ENCODE measurements at regions not wholly inside any gene's neighbourhood (a gene's known extent, or its start where the extent isn't known, plus 50 kb on each side); places are given as distances from the start of the nearest gene placed in this dataset.

GRCh38 chr15:92304223-92304975, 89.3 kb upstream of the ST8SIA2 start:
- TF ChIP-seq CTCF (IDR thresholded peaks at IDR 0.05; ENCODE audit: control extremely low read depth, extremely low read depth): no peak
- Histone ChIP-seq H3K4me1 (ENCODE audit: control insufficient read depth in 5 of 5, insufficient read depth in 5 of 5, low read length in 5 of 5) (peaks cover 0 to 3% (median 0%) of the 10 kb centered on the region in 5 donors), H3K36me3 (ENCODE audit: control insufficient read depth in 4 of 4, insufficient read depth in 4 of 4, low read length in 4 of 4) (no peaks in the 10 kb centered on the region), H3K4me3 (no peak overlapping the region), H3K27me3 (ENCODE audit: control insufficient read depth in 3 of 3, insufficient read depth in 3 of 3, low read length in 2 of 3) (peaks cover 0 to 8% (median 6%) of the 10 kb centered on the region in 3 donors), H3K9ac (ENCODE audit: insufficient read depth in 1 of 2, low read length in 2 of 2) (no peak overlapping the region), H3K9me3 (ENCODE audit: control insufficient read depth in 4 of 4, insufficient read depth in 3 of 4, low read length in 3 of 4) (peaks cover 0 to 5% (median 0%) of the 10 kb centered on the region in 4 donors), H3K27ac (ENCODE audit: low read depth in 1 of 2, low read length in 1 of 2) (no peak overlapping the region)
- ATAC-seq (ENCODE audit: insufficient read depth, low FRiP score) (no peak), DNase-seq (no peak)
- 30 to 31% methylated on average over 12 of the region's 12 CpGs for WGBS, 2 donors

GRCh38 chr15:92305343-92305742, 88.3 kb upstream of the ST8SIA2 start:
- Histone ChIP-seq H3K9ac (ENCODE audit: insufficient read depth in 1 of 2, low read length in 2 of 2) (no peak overlapping the region), H3K9me3 (ENCODE audit: control insufficient read depth in 4 of 4, insufficient read depth in 3 of 4, low read length in 3 of 4) (peaks cover 0 to 5% (median 0%) of the 10 kb centered on the region in 4 donors), H3K4me1 (ENCODE audit: control insufficient read depth in 5 of 5, insufficient read depth in 5 of 5, low read length in 5 of 5) (peaks cover 0 to 3% (median 0%) of the 10 kb centered on the region in 5 donors), H3K4me3 (no peak overlapping the region), H3K27ac (ENCODE audit: low read depth in 1 of 2, low read length in 1 of 2) (no peak overlapping the region), H3K27me3 (ENCODE audit: control insufficient read depth in 3 of 3, insufficient read depth in 3 of 3, low read length in 2 of 3) (peaks cover 0 to 8% (median 6%) of the 10 kb centered on the region in 3 donors), H3K36me3 (ENCODE audit: control insufficient read depth in 4 of 4, insufficient read depth in 4 of 4, low read length in 4 of 4) (no peaks in the 10 kb centered on the region)
- TF ChIP-seq CTCF (IDR thresholded peaks at IDR 0.05; ENCODE audit: control extremely low read depth, extremely low read depth): no peak
- 63 to 83% methylated on average over 2 of the region's 2 CpGs for WGBS, 2 donors
- ATAC-seq (ENCODE audit: insufficient read depth, low FRiP score): no peak
- no peak for DNase-seq

GRCh38 chr15:92306663-92307062, 87.0 kb upstream of the ST8SIA2 start:
- ATAC-seq (ENCODE audit: insufficient read depth, low FRiP score) (no peak), DNase-seq (peak; percentile 46 to 70 (median 61))
- Histone ChIP-seq H3K4me3 (no peak overlapping the region), H3K36me3 (ENCODE audit: control insufficient read depth in 4 of 4, insufficient read depth in 4 of 4, low read length in 4 of 4) (no peaks in the 10 kb centered on the region), H3K9ac (ENCODE audit: insufficient read depth in 1 of 2, low read length in 2 of 2) (no peak overlapping the region), H3K27me3 (ENCODE audit: control insufficient read depth in 3 of 3, insufficient read depth in 3 of 3, low read length in 2 of 3) (peaks cover 0 to 8% (median 6%) of the 10 kb centered on the region in 3 donors), H3K9me3 (ENCODE audit: control insufficient read depth in 4 of 4, insufficient read depth in 3 of 4, low read length in 3 of 4) (peaks cover 0 to 3% (median 0%) of the 10 kb centered on the region in 4 donors), H3K27ac (ENCODE audit: low read depth in 1 of 2, low read length in 1 of 2) (no peak overlapping the region), H3K4me1 (ENCODE audit: control insufficient read depth in 5 of 5, insufficient read depth in 5 of 5, low read length in 5 of 5) (peaks cover 0 to 3% (median 0%) of the 10 kb centered on the region in 5 donors)
- 26 to 33% methylated on average over 4 of the region's 4 CpGs for WGBS, 2 donors
- no peak for TF ChIP-seq CTCF (IDR thresholded peaks at IDR 0.05; ENCODE audit: control extremely low read depth, extremely low read depth)
